Osteoblast (primary cell): ENCODE measurements at regions not wholly inside any gene's neighbourhood (a gene's known extent, or its start where the extent isn't known, plus 50 kb on each side); places are given as distances from the start of the nearest gene placed in this dataset.

Experiments used
- DNase-seq: peaks from one replicate; pipeline ENCODE4 v3.0.0; 2011; ENCODE audit warnings: low spot score, mixed read lengths; ENCODE audit not compliant: insufficient read length; ENCODE audit errors: missing footprints
- H2AFZ ChIP-seq: 2 replicates; pipeline ENCODE4 v1.6.0; 2011; ENCODE audit warnings: mild to moderate bottlenecking, low read length
- H3K27ac ChIP-seq: 2 replicates; pipeline ENCODE4 v1.5.1; 2011; ENCODE audit warnings: mild to moderate bottlenecking, low read depth, low read length, moderate library complexity
- H3K27me3 ChIP-seq: 2 replicates; pipeline ENCODE4 v1.6.0; 2012; ENCODE audit warnings: mild to moderate bottlenecking, control low read depth, inconsistent platforms, low read length, moderate library complexity; ENCODE audit not compliant: insufficient read depth
- H3K36me3 ChIP-seq: 2 replicates; pipeline ENCODE4 v1.5.1; 2011; ENCODE audit warnings: mild to moderate bottlenecking, low read length, control low read depth, moderate library complexity; ENCODE audit not compliant: insufficient read depth
- H3K4me1 ChIP-seq: 2 replicates; pipeline ENCODE4 v1.5.1; 2011; ENCODE audit warnings: mild to moderate bottlenecking, low read length, control low read depth, moderate library complexity; ENCODE audit not compliant: insufficient read depth
- H3K4me2 ChIP-seq: 2 replicates; pipeline ENCODE4 v1.6.0; 2011; ENCODE audit warnings: mild to moderate bottlenecking, low read length; ENCODE audit not compliant: insufficient read depth
- H3K4me3 ChIP-seq: fragments of 200-600 bp; sonication (generic); 3 replicates; pipeline ENCODE4 v1.5.1; 2012; ENCODE audit warnings: mild to moderate bottlenecking, low read length, inconsistent platforms; ENCODE audit not compliant: insufficient read depth
- H3K79me2 ChIP-seq: 2 replicates; pipeline ENCODE4 v1.6.0; 2012; ENCODE audit warnings: mild to moderate bottlenecking, low read length, control low read depth, inconsistent platforms; ENCODE audit not compliant: insufficient read depth
- H3K9me3 ChIP-seq: 2 replicates; pipeline ENCODE4 v1.5.1; 2011; ENCODE audit warnings: low read depth, low read length, control low read depth
- H4K20me1 ChIP-seq: 2 replicates; pipeline ENCODE4 v1.6.0; 2012; ENCODE audit warnings: mild to moderate bottlenecking, low read length, control low read depth; ENCODE audit not compliant: insufficient read depth
- TF ChIP-seq, protein P1 (sequence below): IDR thresholded peaks from 2 replicates; pipeline ENCODE4 v1.5.1; 2011; ENCODE audit warnings: mild to moderate bottlenecking, low read depth, low read length, moderate library complexity; ENCODE audit errors: extremely low read depth

DNA sequence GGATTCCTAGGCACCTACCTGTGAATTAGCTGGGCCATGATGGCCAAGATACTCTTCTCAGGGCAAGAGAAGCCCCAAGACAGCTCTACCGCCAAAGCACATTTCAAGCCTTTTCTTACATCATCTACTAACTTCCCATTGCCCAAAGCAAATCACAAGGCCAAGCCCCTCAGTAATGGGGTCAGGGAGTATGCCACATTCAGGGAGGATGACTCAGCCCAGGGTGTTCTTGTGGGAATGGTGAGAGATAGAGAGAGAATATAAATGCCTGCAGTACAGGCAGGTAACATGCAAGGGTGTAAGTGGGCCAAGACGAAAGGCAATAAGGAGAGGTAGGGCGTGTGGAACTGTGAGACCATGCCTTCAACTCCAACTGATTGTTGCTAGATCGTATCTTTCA is 162.5 kb upstream of the ISX start:
- no peaks in the 10 kb centered on the region for H3K4me1 ChIP-seq
- no peak overlapping the region for H3K27ac ChIP-seq
- no peak overlapping the region for H2AFZ ChIP-seq
- H3K9me3 ChIP-seq, result no peaks in the 10 kb centered on the region
- H4K20me1 ChIP-seq, result no peaks in the 10 kb centered on the region
- no peaks in the 10 kb centered on the region for H3K27me3 ChIP-seq
- TF ChIP-seq, protein P1, sequence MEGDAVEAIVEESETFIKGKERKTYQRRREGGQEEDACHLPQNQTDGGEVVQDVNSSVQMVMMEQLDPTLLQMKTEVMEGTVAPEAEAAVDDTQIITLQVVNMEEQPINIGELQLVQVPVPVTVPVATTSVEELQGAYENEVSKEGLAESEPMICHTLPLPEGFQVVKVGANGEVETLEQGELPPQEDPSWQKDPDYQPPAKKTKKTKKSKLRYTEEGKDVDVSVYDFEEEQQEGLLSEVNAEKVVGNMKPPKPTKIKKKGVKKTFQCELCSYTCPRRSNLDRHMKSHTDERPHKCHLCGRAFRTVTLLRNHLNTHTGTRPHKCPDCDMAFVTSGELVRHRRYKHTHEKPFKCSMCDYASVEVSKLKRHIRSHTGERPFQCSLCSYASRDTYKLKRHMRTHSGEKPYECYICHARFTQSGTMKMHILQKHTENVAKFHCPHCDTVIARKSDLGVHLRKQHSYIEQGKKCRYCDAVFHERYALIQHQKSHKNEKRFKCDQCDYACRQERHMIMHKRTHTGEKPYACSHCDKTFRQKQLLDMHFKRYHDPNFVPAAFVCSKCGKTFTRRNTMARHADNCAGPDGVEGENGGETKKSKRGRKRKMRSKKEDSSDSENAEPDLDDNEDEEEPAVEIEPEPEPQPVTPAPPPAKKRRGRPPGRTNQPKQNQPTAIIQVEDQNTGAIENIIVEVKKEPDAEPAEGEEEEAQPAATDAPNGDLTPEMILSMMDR, result no peak
- H3K36me3 ChIP-seq, result no peaks in the 10 kb centered on the region
- DNase-seq, result no peak
- no peak overlapping the region for H3K4me2 ChIP-seq
- H3K4me3 ChIP-seq, result no peak overlapping the region
- H3K79me2 ChIP-seq, result no peaks in the 10 kb centered on the region

DNA sequence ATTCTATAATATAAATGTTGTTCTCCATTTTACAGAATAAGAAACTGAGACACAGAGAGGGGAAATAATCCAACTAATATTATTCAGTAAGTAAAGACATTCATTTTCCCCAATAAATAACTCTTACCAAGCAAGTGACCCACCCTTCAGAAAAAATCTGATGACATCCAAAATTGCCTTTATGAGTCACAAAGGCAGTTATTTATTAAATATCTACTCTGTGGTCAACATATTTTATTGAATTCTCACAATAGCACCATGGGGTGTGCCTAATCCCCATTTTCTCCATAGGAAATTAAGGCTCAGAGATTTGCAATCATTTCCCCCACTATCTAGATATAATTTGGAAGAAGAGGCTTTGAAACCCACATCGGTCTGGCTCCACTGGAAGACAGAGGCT is 161.5 kb upstream of the ISX start:
- Histone ChIP-seq H3K27me3 (no peaks in the 10 kb centered on the region), H3K79me2 (no peaks in the 10 kb centered on the region), H3K4me2 (no peak overlapping the region), H3K36me3 (no peaks in the 10 kb centered on the region), H3K27ac (no peak overlapping the region), H3K9me3 (no peaks in the 10 kb centered on the region), H3K4me3 (no peak overlapping the region), H3K4me1 (no peaks in the 10 kb centered on the region), H4K20me1 (no peaks in the 10 kb centered on the region), H2AFZ (no peak overlapping the region)
- no peak for DNase-seq
- TF ChIP-seq, protein P1, result no peak

DNA sequence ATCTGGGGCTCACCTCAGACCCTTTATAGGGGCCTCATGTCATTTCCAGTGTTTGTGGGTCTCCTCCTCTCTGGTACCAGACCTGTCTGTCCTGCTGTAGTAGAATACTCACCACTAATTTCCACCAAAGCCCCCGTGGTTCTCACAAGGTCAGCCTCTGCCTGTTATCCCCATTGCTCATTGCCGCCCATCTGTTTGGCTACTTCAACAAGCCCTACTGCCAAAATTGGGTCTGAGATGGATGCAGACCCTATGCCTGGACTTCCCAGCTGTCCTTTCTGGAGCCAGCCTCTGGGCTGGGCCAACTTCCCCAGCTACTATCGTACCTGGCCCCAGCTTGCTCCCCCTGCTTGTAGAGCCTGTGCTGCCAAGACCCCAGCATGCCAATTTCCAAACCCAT is 152.1 kb upstream of the ISX start:
- H4K20me1 ChIP-seq, result no peaks in the 10 kb centered on the region
- no peak overlapping the region for H3K4me3 ChIP-seq
- H3K79me2 ChIP-seq, result no peaks in the 10 kb centered on the region
- H2AFZ ChIP-seq, result no peak overlapping the region
- H3K4me1 ChIP-seq, result peaks cover 2% of the 10 kb centered on the region
- no peaks in the 10 kb centered on the region for H3K9me3 ChIP-seq
- DNase-seq, result no peak
- no peak overlapping the region for H3K4me2 ChIP-seq
- TF ChIP-seq, protein P1, result no peak
- no peaks in the 10 kb centered on the region for H3K36me3 ChIP-seq
- H3K27ac ChIP-seq, result no peak overlapping the region
- H3K27me3 ChIP-seq, result no peaks in the 10 kb centered on the region

DNA sequence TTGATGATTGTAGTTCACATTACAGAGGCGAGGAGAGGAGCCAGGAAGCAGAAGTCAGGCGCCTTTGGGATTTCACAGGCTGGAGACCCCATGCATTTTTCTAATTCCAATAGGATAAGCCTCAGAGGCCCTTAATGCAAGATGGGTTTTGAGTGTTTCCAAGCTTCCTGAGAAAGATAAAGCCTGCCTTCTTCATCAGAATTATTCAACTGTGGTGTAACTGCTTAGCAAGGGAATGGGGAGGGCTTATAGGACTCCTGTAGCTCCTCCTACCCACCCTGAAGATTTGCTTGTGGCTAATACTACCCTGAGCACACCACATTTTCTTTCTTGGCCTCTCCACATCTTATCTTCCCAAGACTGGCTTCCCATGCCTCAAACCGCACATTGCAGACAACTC is 151.1 kb upstream of the ISX start:
- Histone ChIP-seq H3K27ac (no peak overlapping the region), H2AFZ (no peak overlapping the region), H4K20me1 (no peaks in the 10 kb centered on the region), H3K4me1 (peaks cover 2% of the 10 kb centered on the region), H3K79me2 (no peaks in the 10 kb centered on the region), H3K4me3 (no peak overlapping the region), H3K9me3 (no peaks in the 10 kb centered on the region), H3K36me3 (no peaks in the 10 kb centered on the region), H3K27me3 (no peaks in the 10 kb centered on the region), H3K4me2 (no peak overlapping the region)
- DNase-seq, result no peak
- TF ChIP-seq, protein P1, result no peak
